ENCODE measurements at regions not wholly inside any gene's neighbourhood (a gene's known extent, or its start where the extent isn't known, plus 50 kb on each side); places are given as distances from the start of the nearest gene placed in this dataset.

DNA sequence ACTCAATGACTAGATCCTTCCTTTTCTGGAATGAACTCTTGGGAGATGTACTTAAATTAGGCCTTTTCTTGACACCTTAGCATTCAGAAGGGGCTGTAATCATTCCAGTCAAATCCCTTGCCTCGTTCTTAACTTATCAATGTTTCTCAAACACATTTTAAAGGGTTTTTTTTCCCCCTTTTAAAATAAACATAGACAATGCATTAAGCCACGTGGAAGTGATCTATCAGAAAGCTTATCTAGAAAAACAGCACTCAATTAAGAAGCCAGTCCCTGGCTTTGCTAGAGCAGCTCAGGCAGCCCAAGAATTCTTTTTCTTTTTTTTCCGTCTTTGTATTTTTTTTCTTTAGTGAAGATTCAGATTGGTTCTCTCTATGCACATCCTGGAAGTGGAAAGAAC lies 118.2 kb downstream of the PCDH7 start:
- no peak overlapping the region for H2AFZ ChIP-seq
- H3K9me3 ChIP-seq (ENCODE audit: control insufficient read depth, low read length): no peaks in the 10 kb centered on the region
- TF ChIP-seq, protein P1, sequence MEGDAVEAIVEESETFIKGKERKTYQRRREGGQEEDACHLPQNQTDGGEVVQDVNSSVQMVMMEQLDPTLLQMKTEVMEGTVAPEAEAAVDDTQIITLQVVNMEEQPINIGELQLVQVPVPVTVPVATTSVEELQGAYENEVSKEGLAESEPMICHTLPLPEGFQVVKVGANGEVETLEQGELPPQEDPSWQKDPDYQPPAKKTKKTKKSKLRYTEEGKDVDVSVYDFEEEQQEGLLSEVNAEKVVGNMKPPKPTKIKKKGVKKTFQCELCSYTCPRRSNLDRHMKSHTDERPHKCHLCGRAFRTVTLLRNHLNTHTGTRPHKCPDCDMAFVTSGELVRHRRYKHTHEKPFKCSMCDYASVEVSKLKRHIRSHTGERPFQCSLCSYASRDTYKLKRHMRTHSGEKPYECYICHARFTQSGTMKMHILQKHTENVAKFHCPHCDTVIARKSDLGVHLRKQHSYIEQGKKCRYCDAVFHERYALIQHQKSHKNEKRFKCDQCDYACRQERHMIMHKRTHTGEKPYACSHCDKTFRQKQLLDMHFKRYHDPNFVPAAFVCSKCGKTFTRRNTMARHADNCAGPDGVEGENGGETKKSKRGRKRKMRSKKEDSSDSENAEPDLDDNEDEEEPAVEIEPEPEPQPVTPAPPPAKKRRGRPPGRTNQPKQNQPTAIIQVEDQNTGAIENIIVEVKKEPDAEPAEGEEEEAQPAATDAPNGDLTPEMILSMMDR (IDR thresholded peaks at IDR 0.05): no peak
- no peak overlapping the region for H3K4me2 ChIP-seq (ENCODE audit: low read length)
- H3K9ac ChIP-seq: no peak overlapping the region
- H3K79me2 ChIP-seq: no peaks in the 10 kb centered on the region
- no peaks in the 10 kb centered on the region for H3K4me1 ChIP-seq
- no peak overlapping the region for H3K4me3 ChIP-seq (ENCODE audit: low read depth, low read length)
- H3K36me3 ChIP-seq (ENCODE audit: control insufficient read depth, insufficient read depth, low read length): no peaks in the 10 kb centered on the region
- no peaks in the 10 kb centered on the region for H3K27me3 ChIP-seq (ENCODE audit: control insufficient read depth, insufficient read depth, low read length)
- H3K27ac ChIP-seq: no peak overlapping the region

DNA sequence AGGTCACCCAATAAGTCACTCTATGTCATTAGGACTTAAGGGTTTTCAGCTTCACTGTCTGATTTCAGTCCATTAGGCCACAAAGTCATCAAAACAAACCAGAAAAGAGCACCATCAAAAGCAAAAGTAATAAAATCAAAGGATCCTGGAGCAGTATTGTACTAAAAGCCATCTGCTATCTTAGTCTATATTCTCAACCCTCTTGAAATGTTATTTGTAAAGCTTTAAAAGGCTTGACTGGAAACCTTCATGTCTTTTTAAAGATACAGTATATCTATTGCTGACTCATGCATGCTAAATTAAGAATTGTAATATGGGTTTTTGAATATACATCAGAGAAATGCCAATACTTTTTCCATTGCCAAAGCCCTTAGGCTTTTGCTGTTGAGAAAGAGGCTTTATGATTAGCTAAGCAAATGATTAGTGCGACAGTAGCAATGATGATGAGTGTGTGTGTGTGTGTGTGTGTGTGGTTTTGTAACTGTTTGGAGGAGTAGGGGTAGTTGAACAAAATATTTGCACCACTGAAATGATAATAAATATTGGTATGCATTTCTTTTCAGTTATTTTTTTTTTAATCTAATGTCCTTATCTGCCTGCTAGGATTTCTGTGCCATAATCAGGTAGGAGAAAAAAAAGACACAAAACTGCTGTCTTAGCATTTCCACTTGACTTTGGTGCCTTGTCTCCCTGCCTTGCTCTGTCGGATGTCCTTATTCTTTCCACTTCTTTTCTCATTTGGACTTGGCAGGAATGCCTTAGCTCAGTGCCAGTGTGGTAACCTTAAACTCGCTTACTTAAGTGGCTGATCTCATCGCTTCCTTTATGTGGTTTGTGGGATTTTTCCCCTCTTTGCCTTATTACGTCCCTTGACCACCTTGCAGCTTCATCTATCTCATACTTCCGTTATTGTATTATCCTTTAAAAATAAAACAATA lies 119.7 kb downstream of the PCDH7 start:
- H2AFZ ChIP-seq: no peak overlapping the region
- H3K9me3 ChIP-seq (ENCODE audit: control insufficient read depth, low read length): no peaks in the 10 kb centered on the region
- TF ChIP-seq, protein P1 (IDR thresholded peaks at IDR 0.05): no peak
- H3K4me1 ChIP-seq: no peaks in the 10 kb centered on the region
- H3K79me2 ChIP-seq: no peaks in the 10 kb centered on the region
- H3K9ac ChIP-seq: no peak overlapping the region
- H3K36me3 ChIP-seq (ENCODE audit: control insufficient read depth, insufficient read depth, low read length): no peaks in the 10 kb centered on the region
- no peak overlapping the region for H3K27ac ChIP-seq
- H3K27me3 ChIP-seq (ENCODE audit: control insufficient read depth, insufficient read depth, low read length): no peaks in the 10 kb centered on the region
- H3K4me2 ChIP-seq (ENCODE audit: low read length): no peak overlapping the region
- H3K4me3 ChIP-seq (ENCODE audit: low read depth, low read length): no peak overlapping the region

DNA sequence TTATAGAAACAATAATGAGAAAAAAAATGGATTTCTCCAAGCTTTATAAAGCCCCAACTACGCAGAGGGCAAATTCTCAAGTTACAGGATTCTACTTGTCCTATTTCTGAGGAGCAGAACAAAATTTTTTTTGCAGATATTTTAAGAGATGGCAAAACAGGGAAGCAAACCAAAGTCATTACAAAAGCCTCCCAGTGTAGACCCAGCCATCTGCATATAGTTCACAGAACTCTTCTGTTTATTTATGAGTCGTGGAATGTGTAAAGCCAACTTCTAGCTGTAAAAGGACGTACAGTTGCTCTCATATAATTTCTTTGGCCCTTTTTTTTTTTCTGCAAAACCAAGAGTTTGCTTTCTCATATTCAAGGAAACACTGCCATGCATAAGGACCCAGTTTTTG lies 120.4 kb downstream of the PCDH7 start:
- Histone ChIP-seq H3K36me3 (ENCODE audit: control insufficient read depth, insufficient read depth, low read length) (no peaks in the 10 kb centered on the region), H3K4me1 (no peaks in the 10 kb centered on the region), H3K4me3 (ENCODE audit: low read depth, low read length) (no peak overlapping the region), H3K4me2 (ENCODE audit: low read length) (no peak overlapping the region), H2AFZ (no peak overlapping the region), H3K27ac (no peak overlapping the region), H3K79me2 (no peaks in the 10 kb centered on the region), H3K27me3 (ENCODE audit: control insufficient read depth, insufficient read depth, low read length) (no peaks in the 10 kb centered on the region), H3K9me3 (ENCODE audit: control insufficient read depth, low read length) (no peaks in the 10 kb centered on the region), H3K9ac (no peak overlapping the region)
- TF ChIP-seq, protein P1 (IDR thresholded peaks at IDR 0.05): no peak

DNA sequence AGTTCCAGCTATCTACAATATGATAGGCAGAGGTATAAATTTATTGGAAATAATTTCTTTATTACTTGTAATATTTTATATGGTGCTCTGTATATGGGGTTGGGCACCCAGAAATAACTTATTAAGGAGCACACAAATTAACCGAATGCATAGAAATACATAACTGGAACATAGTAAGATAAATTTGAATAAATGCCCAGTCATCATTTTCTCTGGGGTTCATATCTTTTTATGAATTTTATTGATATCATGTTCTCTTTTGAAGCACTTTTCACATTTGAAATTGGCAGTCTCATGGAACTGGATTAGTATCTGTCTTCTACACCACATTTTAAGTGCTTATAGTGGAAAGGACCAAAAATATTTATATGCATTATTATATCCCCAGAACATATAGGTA lies 122.0 kb downstream of the PCDH7 start:
- Histone ChIP-seq H3K36me3 (ENCODE audit: control insufficient read depth, insufficient read depth, low read length) (no peaks in the 10 kb centered on the region), H2AFZ (no peak overlapping the region), H3K4me3 (ENCODE audit: low read depth, low read length) (no peak overlapping the region), H3K27me3 (ENCODE audit: control insufficient read depth, insufficient read depth, low read length) (no peaks in the 10 kb centered on the region), H3K79me2 (no peaks in the 10 kb centered on the region), H3K9me3 (ENCODE audit: control insufficient read depth, low read length) (no peaks in the 10 kb centered on the region), H3K9ac (no peak overlapping the region), H3K4me1 (no peaks in the 10 kb centered on the region), H3K27ac (no peak overlapping the region), H3K4me2 (ENCODE audit: low read length) (no peak overlapping the region)
- TF ChIP-seq, protein P1 (IDR thresholded peaks at IDR 0.05): no peak

DNA sequence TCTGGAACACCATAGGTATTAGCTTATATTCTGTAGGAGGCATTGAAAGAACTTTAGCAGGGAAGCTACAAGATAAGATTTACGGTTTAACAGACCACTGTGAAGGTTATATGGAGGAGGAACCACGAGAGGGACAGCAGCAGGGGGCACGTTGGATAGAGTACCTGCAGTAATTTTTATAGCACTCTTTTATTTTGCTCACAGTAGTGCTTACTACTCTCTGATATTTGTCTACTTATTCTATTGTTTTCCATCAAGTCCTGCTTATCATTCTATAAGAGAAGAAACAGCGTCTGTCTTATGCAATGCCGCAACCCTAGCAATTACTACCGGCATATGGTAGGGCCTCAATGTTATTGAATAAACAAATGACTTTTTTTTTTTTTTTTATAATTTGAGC lies 122.5 kb downstream of the PCDH7 start:
- H3K27ac ChIP-seq: no peak overlapping the region
- TF ChIP-seq, protein P1 (IDR thresholded peaks at IDR 0.05): no peak
- no peaks in the 10 kb centered on the region for H3K27me3 ChIP-seq (ENCODE audit: control insufficient read depth, insufficient read depth, low read length)
- H2AFZ ChIP-seq: no peak overlapping the region
- no peak overlapping the region for H3K4me3 ChIP-seq (ENCODE audit: low read depth, low read length)
- no peaks in the 10 kb centered on the region for H3K36me3 ChIP-seq (ENCODE audit: control insufficient read depth, insufficient read depth, low read length)
- no peaks in the 10 kb centered on the region for H3K79me2 ChIP-seq
- no peak overlapping the region for H3K4me2 ChIP-seq (ENCODE audit: low read length)
- H3K9ac ChIP-seq: no peak overlapping the region
- no peaks in the 10 kb centered on the region for H3K9me3 ChIP-seq (ENCODE audit: control insufficient read depth, low read length)
- no peaks in the 10 kb centered on the region for H3K4me1 ChIP-seq
